ENCODE measurements at regions not wholly inside any gene's neighbourhood (a gene's known extent, or its start where the extent isn't known, plus 50 kb on each side); places are given as distances from the start of the nearest gene placed in this dataset.

- CTCF ChIA-PET, result no interaction called here
- Mint-ChIP-seq H3K4me1 (no peaks in the 10 kb centered on the region), H3K9me3 (peaks cover 5% of the 10 kb centered on the region), H3K27ac (no peak overlapping the region), H3K4me3 (no peak overlapping the region), H3K27me3 (no peaks in the 10 kb centered on the region), H3K36me3 (no peaks in the 10 kb centered on the region)
- no peak for DNase-seq
These were observed 201.8 kb downstream of the OSR1 start for GRCh38 chr2:19156646-19157045.

GRCh38 chr2:19150726-19151125, 207.7 kb downstream of the OSR1 start:
- Mint-ChIP-seq H3K36me3 (no peaks in the 10 kb centered on the region), H3K9me3 (peaks cover 13% of the 10 kb centered on the region), H3K4me3 (no peak overlapping the region), H3K27ac (no peak overlapping the region), H3K27me3 (no peaks in the 10 kb centered on the region), H3K4me1 (no peaks in the 10 kb centered on the region)
- CTCF ChIA-PET, result no interaction called here
- no peak for DNase-seq

GRCh38 chr2:19146867-19147266, 211.6 kb downstream of the OSR1 start:
- DNase-seq, result no peak
- CTCF ChIA-PET, result no interaction called here
- peaks cover 13% of the 10 kb centered on the region for H3K9me3 Mint-ChIP-seq
- no peaks in the 10 kb centered on the region for H3K4me1 Mint-ChIP-seq
- no peaks in the 10 kb centered on the region for H3K27me3 Mint-ChIP-seq
- H3K36me3 Mint-ChIP-seq, result no peaks in the 10 kb centered on the region
- H3K4me3 Mint-ChIP-seq, result no peak overlapping the region
- H3K27ac Mint-ChIP-seq, result no peak overlapping the region

GRCh38 chr2:19141234-19142004, 217.0 kb downstream of the OSR1 start:
- CTCF ChIA-PET, result no interaction called here
- Mint-ChIP-seq H3K4me3 (no peak overlapping the region), H3K36me3 (no peaks in the 10 kb centered on the region), H3K27me3 (no peaks in the 10 kb centered on the region), H3K4me1 (no peaks in the 10 kb centered on the region), H3K27ac (no peak overlapping the region), H3K9me3 (no peaks in the 10 kb centered on the region)
- DNase-seq, result no peak

GRCh38 chr2:19140463-19141208, 217.8 kb downstream of the OSR1 start:
- DNase-seq, result no peak
- Mint-ChIP-seq H3K27ac (no peak overlapping the region), H3K36me3 (no peaks in the 10 kb centered on the region), H3K4me1 (no peaks in the 10 kb centered on the region), H3K27me3 (no peaks in the 10 kb centered on the region), H3K4me3 (no peak overlapping the region), H3K9me3 (no peaks in the 10 kb centered on the region)
- CTCF ChIA-PET, result no interaction called here

GRCh38 chr2:19139386-19139785, 219.0 kb downstream of the OSR1 start:
- no peak for DNase-seq
- Mint-ChIP-seq H3K9me3 (no peaks in the 10 kb centered on the region), H3K4me3 (no peak overlapping the region), H3K27ac (no peak overlapping the region), H3K36me3 (no peaks in the 10 kb centered on the region), H3K4me1 (no peaks in the 10 kb centered on the region), H3K27me3 (no peaks in the 10 kb centered on the region)
- CTCF ChIA-PET, result no interaction called here

GRCh38 chr2:19138264-19138825, 220.1 kb downstream of the OSR1 start:
- no peaks in the 10 kb centered on the region for H3K36me3 Mint-ChIP-seq

GRCh38 chr2:19137433-19137832, 221.0 kb downstream of the OSR1 start:
- DNase-seq, result no peak
- no peaks in the 10 kb centered on the region for H3K4me1 Mint-ChIP-seq
- CTCF ChIA-PET, result no interaction called here
- no peak overlapping the region for H3K4me3 Mint-ChIP-seq
- H3K9me3 Mint-ChIP-seq, result peaks cover under 1% of the 10 kb centered on the region
- no peaks in the 10 kb centered on the region for H3K27me3 Mint-ChIP-seq
- H3K36me3 Mint-ChIP-seq, result no peaks in the 10 kb centered on the region
- H3K27ac Mint-ChIP-seq, result no peak overlapping the region

More at GRCh38 chr2:19138264-19138825, 220.1 kb downstream of the OSR1 start:
- Mint-ChIP-seq H3K4me1 (no peaks in the 10 kb centered on the region), H3K27ac (no peak overlapping the region), H3K27me3 (no peaks in the 10 kb centered on the region), H3K9me3 (no peaks in the 10 kb centered on the region), H3K4me3 (no peak overlapping the region)
- CTCF ChIA-PET, result no interaction called here
- DNase-seq, result no peak

GRCh38 chr2:19132967-19133366, 225.5 kb downstream of the OSR1 start:
- H3K36me3 Mint-ChIP-seq, result no peaks in the 10 kb centered on the region
- H3K27ac Mint-ChIP-seq, result no peak overlapping the region
- peaks cover 4% of the 10 kb centered on the region for H3K9me3 Mint-ChIP-seq
- peaks cover 7% of the 10 kb centered on the region for H3K4me1 Mint-ChIP-seq
- H3K27me3 Mint-ChIP-seq, result no peaks in the 10 kb centered on the region
- DNase-seq, result no peak
- no peak overlapping the region for H3K4me3 Mint-ChIP-seq
- CTCF ChIA-PET, result no interaction called here

- Mint-ChIP-seq H3K4me3 (no peak overlapping the region), H3K27ac (no peak overlapping the region), H3K36me3 (no peaks in the 10 kb centered on the region), H3K4me1 (peaks cover 7% of the 10 kb centered on the region), H3K9me3 (peaks cover 4% of the 10 kb centered on the region), H3K27me3 (no peaks in the 10 kb centered on the region)
- no peak for DNase-seq
- CTCF ChIA-PET, result no interaction called here
These were observed 226.6 kb downstream of the OSR1 start for GRCh38 chr2:19131871-19132270.

GRCh38 chr2:19128148-19128547, 230.3 kb downstream of the OSR1 start:
- H3K9me3 Mint-ChIP-seq, result peaks cover 4% of the 10 kb centered on the region
- H3K27me3 Mint-ChIP-seq, result no peaks in the 10 kb centered on the region
- CTCF ChIA-PET, result interaction anchor here (0.7 kb wide), 1 partner anchor 1647 kb away, joined by 4 read pairs; no protein-coding TSS in a partner anchor
- H3K4me3 Mint-ChIP-seq, result no peak overlapping the region
- no peak for DNase-seq
- H3K27ac Mint-ChIP-seq, result no peak overlapping the region
- H3K36me3 Mint-ChIP-seq, result no peaks in the 10 kb centered on the region
- H3K4me1 Mint-ChIP-seq, result peaks cover 7% of the 10 kb centered on the region

GRCh38 chr2:19127616-19128015, 230.8 kb downstream of the OSR1 start:
- Mint-ChIP-seq H3K27me3 (no peaks in the 10 kb centered on the region), H3K4me3 (no peak overlapping the region), H3K4me1 (peaks cover 7% of the 10 kb centered on the region), H3K27ac (no peak overlapping the region), H3K9me3 (peaks cover 4% of the 10 kb centered on the region), H3K36me3 (no peaks in the 10 kb centered on the region)
- no peak for DNase-seq
- CTCF ChIA-PET, result no interaction called here

GRCh38 chr2:19125901-19126680, 232.3 kb downstream of the OSR1 start:
- no peaks in the 10 kb centered on the region for H3K27me3 Mint-ChIP-seq
- no peak for DNase-seq
- H3K4me3 Mint-ChIP-seq, result no peak overlapping the region
- H3K4me1 Mint-ChIP-seq, result peaks cover 4% of the 10 kb centered on the region
- no peaks in the 10 kb centered on the region for H3K36me3 Mint-ChIP-seq
- H3K27ac Mint-ChIP-seq, result no peak overlapping the region
- CTCF ChIA-PET, result no interaction called here
- H3K9me3 Mint-ChIP-seq, result no peaks in the 10 kb centered on the region

GRCh38 chr2:19124135-19124534, 234.3 kb downstream of the OSR1 start:
- no peak for DNase-seq
- Mint-ChIP-seq H3K9me3 (no peaks in the 10 kb centered on the region), H3K27ac (no peak overlapping the region), H3K36me3 (no peaks in the 10 kb centered on the region), H3K27me3 (no peaks in the 10 kb centered on the region), H3K4me3 (no peak overlapping the region), H3K4me1 (no peaks in the 10 kb centered on the region)
- CTCF ChIA-PET, result no interaction called here
